ENCODE measurements at regions not wholly inside any gene's neighbourhood (a gene's known extent, or its start where the extent isn't known, plus 50 kb on each side); places are given as distances from the start of the nearest gene placed in this dataset.

DNA sequence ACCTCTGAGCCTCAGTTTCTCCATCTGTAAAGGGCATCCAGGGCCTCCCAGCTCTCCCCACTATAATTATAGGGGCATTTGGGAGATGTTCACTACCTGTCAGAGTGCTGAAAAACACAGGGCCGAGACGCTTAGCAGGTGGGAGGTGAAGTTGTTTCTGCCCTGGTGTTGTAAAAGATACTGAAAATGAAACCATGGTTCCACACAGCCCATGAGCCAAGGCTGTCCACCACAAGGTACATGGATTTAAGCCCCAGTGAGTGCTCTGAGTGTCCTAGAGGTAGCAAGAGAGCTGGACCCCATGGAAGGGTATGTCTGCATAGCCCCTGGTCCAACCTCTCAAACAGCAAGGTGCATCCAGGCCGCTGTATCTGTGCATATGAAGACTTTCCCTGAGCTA is 137.5 kb downstream of the C5orf15 start:
- H3K9ac ChIP-seq (replicated peaks in 1 of 4; ENCODE audit: extremely low read depth in 1 of 4, low read depth in 3 of 4, low read length in 3 of 4): no peak overlapping the region; a peak in 2 of 7 replicates
- DNase-seq (ENCODE audit: low read depth in 1 of 2, low spot score in 2 of 2) (no peak), FAIRE-seq (no peak)
- no peak overlapping the region for H2BK20ac ChIP-seq (ENCODE audit: low read length)
- H3K79me1 ChIP-seq (ENCODE audit: low read depth, low read length): no peaks in the 10 kb centered on the region
- no peak overlapping the region for H3K4me3 ChIP-seq (ENCODE audit: extremely low read depth in 1 of 4, insufficient read depth in 2 of 4, low read depth in 3 of 4, low read length in 4 of 4)
- H3K4me1 ChIP-seq (replicated peaks in 1 of 4; ENCODE audit: control insufficient read depth in 3 of 4, insufficient read depth in 4 of 4, low read length in 3 of 4): no peaks in the 10 kb centered on the region
- no peak overlapping the region for H2BK12ac ChIP-seq (ENCODE audit: low read depth, low read length)
- no peaks in the 10 kb centered on the region; a peak in 2 of 7 replicates for H3K27me3 ChIP-seq (replicated peaks in 1 of 4; ENCODE audit: control insufficient read depth in 3 of 4, extremely low read depth in 1 of 4, insufficient read depth in 3 of 4, low read length in 3 of 4)
- H2BK15ac ChIP-seq (ENCODE audit: low read length): no peak overlapping the region
- H2AFZ ChIP-seq (ENCODE audit: low read length): no peak overlapping the region
- no peak overlapping the region; the same call in 1 of the 2 replicates for H4K8ac ChIP-seq (ENCODE audit: extremely low read depth, insufficient read depth, low read length)
- H2BK5ac ChIP-seq (ENCODE audit: low read depth, low read length): no peak overlapping the region
- H4K5ac ChIP-seq (ENCODE audit: insufficient read length, low read depth, low read length): no peak overlapping the region
- H3K4ac ChIP-seq (replicated peaks; ENCODE audit: insufficient read length, low read depth, low read length): no peak overlapping the region
- H4K91ac ChIP-seq (replicated peaks; ENCODE audit: insufficient read length, low read length): no peak overlapping the region
- H2AK5ac ChIP-seq (ENCODE audit: low read depth, low read length): no peak overlapping the region
- CTCF ChIA-PET (ENCODE audit: partially characterized antibody): interaction anchor here (1.0 to 1.5 kb wide), 4 partner anchors 9 to 407 kb away, joined by 3 to 5 read pairs (median 4); no protein-coding TSS in a partner anchor
- no peak overlapping the region for H3K23ac ChIP-seq (ENCODE audit: insufficient read length)
- H2BK120ac ChIP-seq (replicated peaks; ENCODE audit: low read depth, low read length): no peak overlapping the region
- no peak overlapping the region for H3K4me2 ChIP-seq (ENCODE audit: insufficient read depth in 1 of 2, low read depth in 2 of 2, low read length in 2 of 2)
- no peak overlapping the region for H3K14ac ChIP-seq (ENCODE audit: insufficient read length)
- no peaks in the 10 kb centered on the region for H3K23me2 ChIP-seq (ENCODE audit: low read depth, low read length)
- H3K79me2 ChIP-seq (ENCODE audit: control insufficient read depth in 1 of 2, insufficient read depth in 2 of 2, low read length in 2 of 2): no peaks in the 10 kb centered on the region
- no peak overlapping the region for H3K56ac ChIP-seq (replicated peaks; ENCODE audit: insufficient read length, low read depth, low read length)
- POLR2A ChIA-PET (ENCODE audit: partially characterized antibody): no interaction called here
- no peak overlapping the region for H3K27ac ChIP-seq (ENCODE audit: low read depth, low read length)
- 94% methylated on average over 3 of the region's 3 CpGs; no CpG with 5 or more reads in 1 of the 2 experiments for WGBS, 2 experiments (ENCODE audit: extremely low coverage in 1 of 2, insufficient coverage in 1 of 2, insufficient read length in 1 of 2, insufficient replicate concordance in 2 of 2, low coverage in 1 of 2, low lambda C conversion rate in 2 of 2, missing lambda C conversion rate in 1 of 2)
- no peaks in the 10 kb centered on the region for H3K9me3 ChIP-seq (ENCODE audit: insufficient read depth in 2 of 2, low read depth in 1 of 2, low read length in 1 of 2)
- no peaks in the 10 kb centered on the region for H4K20me1 ChIP-seq (replicated peaks in 1 of 2; ENCODE audit: control insufficient read depth in 1 of 2, insufficient read depth in 2 of 2, low read length in 2 of 2)
- no peak overlapping the region for H3K18ac ChIP-seq (ENCODE audit: extremely low read depth, low read length)
- H3K36me3 ChIP-seq (ENCODE audit: control insufficient read depth in 2 of 4, insufficient read depth in 4 of 4, low read length in 3 of 4): no peaks in the 10 kb centered on the region
- TF ChIP-seq RBBP5 (IDR thresholded peaks at IDR 0.05; ENCODE audit: borderline replicate concordance, low read depth, low read length) (no peak), EGR1 (IDR thresholded peaks at IDR 0.05; ENCODE audit: borderline replicate concordance, low read depth, low read length) (no peak), SP4 (IDR thresholded peaks at IDR 0.05; ENCODE audit: low read length) (no peak), SP2 (IDR thresholded peaks at IDR 0.05; ENCODE audit: low read length) (no peak), FOSL1 (IDR thresholded peaks at IDR 0.05; ENCODE audit: insufficient read depth, low read depth, low read length) (no peak), GTF2F1 (IDR thresholded peaks at IDR 0.05; ENCODE audit: borderline replicate concordance, low read depth, low read length) (no peak), ZNF274 (IDR thresholded peaks at IDR 0.05; ENCODE audit: borderline replicate concordance, extremely low read depth, low read length) (no peak), RAD21 (IDR thresholded peaks at IDR 0.05 in 1 of 2, conservative IDR thresholded peaks at IDR 0.05 in 1 of 2; ENCODE audit: low read depth in 2 of 2, low read length in 2 of 2) (no peak), EZH2 (IDR thresholded peaks at IDR 0.05; ENCODE audit: low read depth, low read length, severe bottlenecking) (no peak), BACH1 (IDR thresholded peaks at IDR 0.05; ENCODE audit: low read length) (no peak), CREB1 (IDR thresholded peaks at IDR 0.05) (no peak), TAF1 (IDR thresholded peaks at IDR 0.05; ENCODE audit: low read depth, low read length) (no peak)
- TF ChIP-seq, protein P1, sequence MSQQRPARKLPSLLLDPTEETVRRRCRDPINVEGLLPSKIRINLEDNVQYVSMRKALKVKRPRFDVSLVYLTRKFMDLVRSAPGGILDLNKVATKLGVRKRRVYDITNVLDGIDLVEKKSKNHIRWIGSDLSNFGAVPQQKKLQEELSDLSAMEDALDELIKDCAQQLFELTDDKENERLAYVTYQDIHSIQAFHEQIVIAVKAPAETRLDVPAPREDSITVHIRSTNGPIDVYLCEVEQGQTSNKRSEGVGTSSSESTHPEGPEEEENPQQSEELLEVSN (IDR thresholded peaks at IDR 0.05): no peak
- TF ChIP-seq, protein P2, sequence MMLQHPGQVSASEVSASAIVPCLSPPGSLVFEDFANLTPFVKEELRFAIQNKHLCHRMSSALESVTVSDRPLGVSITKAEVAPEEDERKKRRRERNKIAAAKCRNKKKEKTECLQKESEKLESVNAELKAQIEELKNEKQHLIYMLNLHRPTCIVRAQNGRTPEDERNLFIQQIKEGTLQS (IDR thresholded peaks at IDR 0.05; ENCODE audit: insufficient read depth, low read depth, low read length): no peak
